Endothelial cell (in vitro differentiated cells): ENCODE measurements at regions not wholly inside any gene's neighbourhood (a gene's known extent, or its start where the extent isn't known, plus 50 kb on each side); places are given as distances from the start of the nearest gene placed in this dataset.

Source experiments
- DNase-seq: peaks from one replicate; pipeline ENCODE4 v3.0.0; 2021; ENCODE audit warnings: low spot score
- H3K27ac Mint-ChIP-seq: one replicate; pipeline ENCODE4 v1.8.0; 2021; ENCODE audit warnings: mixed read lengths, inconsistent platforms; ENCODE audit not compliant: unreplicated experiment
- H3K27me3 Mint-ChIP-seq: one replicate; pipeline ENCODE4 v1.8.0; 2021; ENCODE audit warnings: mild to moderate bottlenecking, moderate library complexity, mixed read lengths, inconsistent platforms; ENCODE audit not compliant: unreplicated experiment
- H3K36me3 Mint-ChIP-seq: one replicate; pipeline ENCODE4 v1.8.0; 2021; ENCODE audit warnings: mild to moderate bottlenecking, low read depth, mixed read lengths, inconsistent platforms; ENCODE audit not compliant: unreplicated experiment
- H3K4me1 Mint-ChIP-seq: one replicate; pipeline ENCODE4 v1.8.0; 2021; ENCODE audit warnings: mild to moderate bottlenecking, mixed read lengths, inconsistent platforms; ENCODE audit not compliant: unreplicated experiment
- H3K4me3 Mint-ChIP-seq: one replicate; pipeline ENCODE4 v1.8.0; 2021; ENCODE audit warnings: mild to moderate bottlenecking, mixed read lengths, inconsistent platforms; ENCODE audit not compliant: unreplicated experiment
- H3K9me3 Mint-ChIP-seq: one replicate; pipeline ENCODE4 v1.8.0; 2021; ENCODE audit warnings: mixed read lengths, inconsistent platforms; ENCODE audit not compliant: unreplicated experiment
- CTCF ChIP-seq: fragments of 200-600 bp; sonication (generic); IDR thresholded peaks from one replicate; pipeline ENCODE4 v1.5.0; 2021; ENCODE audit warnings: antibody characterized with exemption; ENCODE audit not compliant: unreplicated experiment

- Mint-ChIP-seq H3K27ac (no peak overlapping the region), H3K4me3 (no peak overlapping the region), H3K27me3 (peaks cover 3% of the 10 kb centered on the region), H3K9me3 (peaks cover 20% of the 10 kb centered on the region), H3K4me1 (no peaks in the 10 kb centered on the region), H3K36me3 (no peaks in the 10 kb centered on the region)
- no peak for DNase-seq
- no peak for TF ChIP-seq CTCF
Observed at GRCh38 chr9:102135768-102136167, 397.3 kb upstream of the GRIN3A start.

GRCh38 chr9:102124465-102124864, 386.0 kb upstream of the GRIN3A start:
- H3K36me3 Mint-ChIP-seq: no peaks in the 10 kb centered on the region
- no peak overlapping the region for H3K4me3 Mint-ChIP-seq
- H3K27ac Mint-ChIP-seq: no peak overlapping the region
- DNase-seq: no peak
- no peaks in the 10 kb centered on the region for H3K27me3 Mint-ChIP-seq
- H3K9me3 Mint-ChIP-seq: peaks cover 4% of the 10 kb centered on the region
- H3K4me1 Mint-ChIP-seq: no peaks in the 10 kb centered on the region
- TF ChIP-seq CTCF: no peak

- Mint-ChIP-seq H3K36me3 (no peaks in the 10 kb centered on the region), H3K27ac (no peak overlapping the region), H3K4me3 (no peak overlapping the region), H3K4me1 (no peaks in the 10 kb centered on the region), H3K9me3 (peaks cover 11% of the 10 kb centered on the region), H3K27me3 (peaks cover 1% of the 10 kb centered on the region)
- no peak for DNase-seq
- TF ChIP-seq CTCF: no peak
Observed at GRCh38 chr9:102114557-102114956, 376.1 kb upstream of the GRIN3A start.

GRCh38 chr9:102113191-102113590, 374.7 kb upstream of the GRIN3A start:
- no peak for TF ChIP-seq CTCF
- Mint-ChIP-seq H3K27me3 (peaks cover 1% of the 10 kb centered on the region), H3K27ac (no peak overlapping the region), H3K36me3 (no peaks in the 10 kb centered on the region), H3K4me3 (no peak overlapping the region), H3K4me1 (no peaks in the 10 kb centered on the region), H3K9me3 (peaks cover 7% of the 10 kb centered on the region)
- DNase-seq: no peak

- Mint-ChIP-seq H3K4me1 (no peaks in the 10 kb centered on the region), H3K27me3 (peaks cover 1% of the 10 kb centered on the region), H3K4me3 (no peak overlapping the region), H3K27ac (no peak overlapping the region), H3K36me3 (no peaks in the 10 kb centered on the region), H3K9me3 (peaks cover 4% of the 10 kb centered on the region)
- no peak for TF ChIP-seq CTCF
- no peak for DNase-seq
Observed at GRCh38 chr9:102106439-102106838, 368.0 kb upstream of the GRIN3A start.
